ENCODE measurements at regions not wholly inside any gene's neighbourhood (a gene's known extent, or its start where the extent isn't known, plus 50 kb on each side); places are given as distances from the start of the nearest gene placed in this dataset.

- TF ChIP-seq ZFX (IDR thresholded peaks at IDR 0.05), result no peak
- H3K27ac ChIP-seq, result no peak overlapping the region
Observed at GRCh38 chr6:12594530-12594893, 122.1 kb upstream of the PHACTR1 start.

- H3K27ac ChIP-seq, result no peak overlapping the region
Observed at GRCh38 chr6:12595161-12595811, 121.3 kb upstream of the PHACTR1 start.

GRCh38 chr6:12596731-12597130, 119.8 kb upstream of the PHACTR1 start:
- H3K27ac ChIP-seq, result no peak overlapping the region
- no peak for TF ChIP-seq ZFX (IDR thresholded peaks at IDR 0.05)
- TF ChIP-seq CTCF (conservative IDR thresholded peaks at IDR 0.05), result no peak

More at GRCh38 chr6:12595161-12595811, 121.3 kb upstream of the PHACTR1 start:
- TF ChIP-seq CTCF (conservative IDR thresholded peaks at IDR 0.05), result no peak
- TF ChIP-seq ZFX (IDR thresholded peaks at IDR 0.05), result no peak

- H3K27ac ChIP-seq, result no peak overlapping the region
- TF ChIP-seq CTCF (conservative IDR thresholded peaks at IDR 0.05), result no peak
- TF ChIP-seq ZFX (IDR thresholded peaks at IDR 0.05), result no peak
Observed at GRCh38 chr6:12598919-12599318, 117.6 kb upstream of the PHACTR1 start.

- no peak for TF ChIP-seq CTCF (conservative IDR thresholded peaks at IDR 0.05)
- no peak for TF ChIP-seq ZFX (IDR thresholded peaks at IDR 0.05)
- H3K27ac ChIP-seq, result no peak overlapping the region
Observed at GRCh38 chr6:12601881-12602280, 114.7 kb upstream of the PHACTR1 start.

GRCh38 chr6:12602342-12602741, 114.2 kb upstream of the PHACTR1 start:
- no peak overlapping the region for H3K27ac ChIP-seq
- no peak for TF ChIP-seq CTCF (conservative IDR thresholded peaks at IDR 0.05)
- TF ChIP-seq ZFX (IDR thresholded peaks at IDR 0.05), result no peak

- peak; percentile 78 for TF ChIP-seq CTCF (conservative IDR thresholded peaks at IDR 0.05)
- no peak for TF ChIP-seq ZFX (IDR thresholded peaks at IDR 0.05)
- no peak overlapping the region for H3K27ac ChIP-seq
Observed at GRCh38 chr6:12602951-12603672, 113.5 kb upstream of the PHACTR1 start.

- TF ChIP-seq ZFX (IDR thresholded peaks at IDR 0.05) (no peak), CTCF (conservative IDR thresholded peaks at IDR 0.05) (peak; percentile 59)
- H3K27ac ChIP-seq, result no peak overlapping the region
Observed at GRCh38 chr6:12603673-12604049, 112.9 kb upstream of the PHACTR1 start.

Measured in C4-2B (cell line).